PC-9 (cell line): ENCODE measurements at regions not wholly inside any gene's neighbourhood (a gene's known extent, or its start where the extent isn't known, plus 50 kb on each side); places are given as distances from the start of the nearest gene placed in this dataset.

Experiments
- CTCF ChIP-seq: fragments of 200-600 bp; sonication (generic); conservative IDR thresholded peaks from 2 replicates; pipeline ENCODE4 v1.6.1; 2017; ENCODE audit warnings: mixed run types, antibody characterized with exemption, mild to moderate bottlenecking, moderate library complexity
- EZH2 ChIP-seq: fragments of 200-600 bp; sonication (generic); IDR thresholded peaks from 2 replicates; pipeline ENCODE4 v1.8.0; 2017; ENCODE audit warnings: antibody characterized with exemption, low read depth

- no peak for TF ChIP-seq CTCF
- no peak for TF ChIP-seq EZH2
Observed at GRCh38 chr4:53695540-53696463, 104.5 kb upstream of the LNX1 start.
